GM18951 (cell line): ENCODE measurements at regions not wholly inside any gene's neighbourhood (a gene's known extent, or its start where the extent isn't known, plus 50 kb on each side); places are given as distances from the start of the nearest gene placed in this dataset.

ENCODE experiments used
- POLR2A ChIP-seq: IDR thresholded peaks from 4 replicates; pipeline ENCODE4 v1.6.1; 2011; ENCODE audit warnings: mild to moderate bottlenecking; ENCODE audit not compliant: insufficient read length, insufficient read depth; ENCODE audit errors: extremely low read depth
- in situ Hi-C: fragments of 300-500 bp; cut with MboI; formaldehyde crosslinking; loops from one replicate; pipeline ENCODE4 v1.12.0; 2022; ENCODE audit warnings: low sequenced_read_pairs, mixed read lengths, inconsistent platforms; ENCODE audit not compliant: unreplicated experiment

GRCh38 chr9:16215353-16215680 is 655.2 kb downstream of the BNC2 start:
- in situ Hi-C loops, result no loop called here
- no peak for TF ChIP-seq POLR2A

DNA sequence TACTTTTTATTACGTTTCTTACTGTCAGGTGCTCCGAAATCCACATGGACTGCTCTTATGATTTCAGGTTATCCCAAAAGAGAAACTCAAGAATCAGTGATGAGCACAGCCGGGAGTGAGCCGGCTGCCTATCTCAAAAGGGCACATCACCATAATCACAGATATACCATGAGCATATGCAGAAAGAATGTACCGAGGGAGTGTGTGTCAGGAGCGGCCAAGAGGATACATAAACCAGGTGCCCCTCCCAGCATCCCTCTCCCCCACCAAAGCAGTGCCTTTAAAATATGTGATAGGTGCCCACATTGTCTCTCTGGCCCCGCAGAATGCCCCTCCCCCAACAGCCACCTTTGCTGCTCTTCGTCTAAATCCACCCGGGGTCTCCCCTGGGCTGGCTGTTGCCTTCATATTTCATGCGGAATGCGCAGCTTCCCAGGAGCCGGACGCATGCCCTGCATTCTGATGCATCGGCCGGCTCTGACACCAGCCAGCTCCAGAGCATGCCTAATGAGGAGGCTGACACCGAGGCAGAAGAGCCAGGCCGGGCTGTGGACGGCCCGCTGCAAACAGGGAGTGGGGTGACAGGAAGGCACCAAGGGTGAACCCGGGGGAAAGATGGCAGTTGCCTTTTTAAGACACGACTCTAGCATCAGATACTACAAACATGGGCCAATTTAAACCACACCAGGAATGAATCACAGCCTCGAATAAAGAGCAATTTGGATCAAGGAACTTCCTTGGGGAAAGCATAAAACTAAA is 652.3 kb downstream of the BNC2 start:
- in situ Hi-C loops, result no loop called here

GRCh38 chr9:16221366-16221765 is 649.1 kb downstream of the BNC2 start:
- no peak for TF ChIP-seq POLR2A
- in situ Hi-C loops, result no loop called here

More for the DNA sequence above, 652.3 kb downstream of the BNC2 start:
- no peak for TF ChIP-seq POLR2A

DNA sequence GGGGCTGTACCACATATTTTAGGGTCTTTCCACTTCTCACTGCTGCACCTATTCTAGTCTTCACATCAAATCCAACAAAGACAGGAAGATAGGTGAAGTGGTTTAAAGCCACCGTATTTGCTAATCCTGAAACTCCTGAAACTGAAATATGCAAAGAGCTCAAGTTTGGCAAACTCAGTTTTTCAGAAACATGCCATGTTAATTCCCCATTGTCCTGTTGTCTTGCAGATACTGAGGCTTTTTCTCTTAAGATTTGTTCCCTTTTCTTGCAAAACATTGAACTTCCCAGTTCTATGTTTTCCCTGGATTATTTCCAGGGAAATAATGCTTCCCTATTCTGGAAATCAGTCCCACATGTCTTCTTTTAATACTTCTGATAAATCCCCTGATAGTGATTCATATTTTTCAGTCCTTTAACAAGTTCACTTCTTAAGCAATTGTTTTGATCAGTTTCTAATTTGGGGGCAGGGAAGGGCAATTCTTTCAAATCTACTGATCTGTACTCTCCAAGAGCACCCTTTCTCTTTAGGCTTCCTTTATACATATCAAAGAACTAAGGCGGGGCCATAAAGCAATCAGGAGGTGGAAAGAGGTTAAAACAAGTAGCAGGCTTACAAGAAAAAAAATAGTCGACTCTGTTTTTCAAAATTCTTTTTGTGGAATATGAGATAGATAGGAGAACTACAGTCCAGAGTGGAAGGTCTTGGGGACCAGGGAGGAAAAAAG is 648.5 kb downstream of the BNC2 start:
- in situ Hi-C loops, result no loop called here
- TF ChIP-seq POLR2A, result no peak

DNA sequence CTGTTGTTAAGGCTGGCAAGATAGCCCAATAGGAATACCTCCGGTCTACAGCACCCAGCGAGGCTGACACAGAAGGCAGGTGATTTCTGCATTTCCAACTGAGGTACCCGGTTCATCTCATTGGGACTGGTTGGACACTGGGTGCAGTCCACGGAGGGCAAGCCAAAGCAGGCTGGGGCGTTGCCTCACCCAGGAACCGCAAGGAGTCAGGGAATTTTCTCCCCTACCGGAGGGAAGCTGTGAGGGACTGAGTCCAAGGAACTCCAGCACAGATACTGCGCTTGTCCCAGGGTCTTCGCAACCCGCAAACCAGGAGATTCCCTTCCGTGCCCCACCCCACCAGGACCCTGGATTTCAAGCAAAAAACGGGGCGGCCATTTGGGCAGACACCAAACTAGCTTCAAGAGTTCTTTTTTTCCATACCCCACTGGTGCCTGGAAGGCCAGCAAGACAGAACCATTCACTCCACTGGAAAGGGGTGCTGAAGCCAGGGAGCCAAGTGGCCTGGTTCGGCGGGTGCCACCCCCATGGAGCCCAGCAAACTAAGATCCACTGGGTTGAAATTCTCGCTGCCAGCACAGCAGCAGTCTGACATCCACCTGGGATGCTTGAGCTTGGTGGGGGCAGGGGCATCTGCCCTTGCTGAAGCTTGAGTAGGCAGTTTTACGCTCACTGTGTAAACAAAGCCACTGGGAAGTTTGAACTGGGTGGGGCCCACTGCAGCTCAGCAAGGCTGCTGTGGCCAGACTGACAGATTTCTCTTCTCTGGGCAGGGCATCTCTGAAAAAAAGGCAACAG is 647.2 kb downstream of the BNC2 start:
- no peak for TF ChIP-seq POLR2A

GRCh38 chr9:16230731-16231130 is 639.7 kb downstream of the BNC2 start:
- in situ Hi-C loops, result no loop called here
- TF ChIP-seq POLR2A, result no peak

More for the DNA sequence above, 647.2 kb downstream of the BNC2 start:
- in situ Hi-C loops, result no loop called here

GRCh38 chr9:16236311-16236710 is 634.2 kb downstream of the BNC2 start:
- no peak for TF ChIP-seq POLR2A
- in situ Hi-C loops, result no loop called here

GRCh38 chr9:16236882-16237281 is 633.6 kb downstream of the BNC2 start:
- in situ Hi-C loops, result no loop called here
- TF ChIP-seq POLR2A, result no peak

GRCh38 chr9:16238623-16239138 is 631.8 kb downstream of the BNC2 start:
- in situ Hi-C loops, result no loop called here
- TF ChIP-seq POLR2A, result no peak

GRCh38 chr9:16241231-16241630 is 629.2 kb downstream of the BNC2 start:
- no peak for TF ChIP-seq POLR2A
- in situ Hi-C loops, result no loop called here

DNA sequence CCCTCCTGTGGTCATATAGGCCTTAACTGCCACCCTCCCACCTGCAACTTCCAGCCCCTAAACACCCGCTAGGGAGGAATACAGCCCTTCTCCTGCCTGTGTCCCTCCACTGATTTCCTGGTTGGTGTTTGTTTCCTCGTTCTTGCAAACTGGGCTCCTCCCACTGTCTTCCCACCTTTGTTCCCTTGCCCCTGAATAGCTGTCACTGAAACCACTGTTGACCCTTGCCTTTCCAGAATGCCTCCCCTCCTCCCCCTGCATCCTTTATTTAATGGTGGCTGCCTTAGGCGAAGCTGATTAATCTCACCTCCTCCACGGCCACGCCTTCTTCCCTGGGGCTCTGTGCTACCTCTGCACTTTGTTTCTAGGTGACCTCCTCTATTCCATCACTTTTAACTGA is 626.7 kb downstream of the BNC2 start:
- no peak for TF ChIP-seq POLR2A
- in situ Hi-C loops, result no loop called here

GRCh38 chr9:16245756-16246440 is 624.6 kb downstream of the BNC2 start:
- no peak for TF ChIP-seq POLR2A
- in situ Hi-C loops, result no loop called here

- TF ChIP-seq POLR2A, result no peak
- in situ Hi-C loops, result no loop called here
These were observed 623.7 kb downstream of the BNC2 start for GRCh38 chr9:16246785-16247184.
